ENCODE measurements at regions not wholly inside any gene's neighbourhood (a gene's known extent, or its start where the extent isn't known, plus 50 kb on each side); places are given as distances from the start of the nearest gene placed in this dataset.

DNA sequence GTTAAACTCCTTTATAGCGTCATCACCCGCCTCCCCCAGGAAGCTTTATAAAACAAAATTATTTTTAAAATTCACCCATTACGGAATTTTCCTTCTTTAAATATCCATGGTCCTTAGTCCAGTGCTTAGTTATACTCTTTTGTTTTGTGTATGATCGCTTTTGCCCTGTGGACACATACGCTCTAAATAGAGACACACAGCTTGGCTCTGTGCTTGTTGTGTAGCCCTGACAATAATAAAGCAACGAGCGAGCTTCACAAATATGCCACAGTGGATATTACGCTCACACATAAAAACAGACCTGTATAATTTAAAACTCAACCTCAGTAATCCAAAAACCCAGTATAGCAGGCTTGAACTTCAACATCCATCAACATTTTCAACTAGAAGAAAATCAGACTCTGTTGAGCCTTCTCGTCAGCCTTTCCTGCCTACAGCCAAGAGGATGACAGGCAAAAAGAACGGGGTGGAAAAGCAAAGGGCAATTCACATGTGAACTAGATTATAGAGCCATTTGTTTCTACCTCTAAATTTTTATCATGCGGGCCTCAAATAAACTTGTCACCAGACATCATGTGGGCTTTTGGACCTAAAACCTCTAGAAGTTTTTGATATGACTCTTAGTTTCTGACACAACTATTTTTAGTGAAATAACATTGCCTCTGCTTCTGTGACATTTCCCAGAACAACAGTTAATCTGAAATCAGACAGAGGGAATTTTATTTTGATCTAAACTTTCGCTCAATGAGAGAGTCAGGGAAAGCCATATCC is 89.6 kb upstream of the THBS1 start:
- Histone ChIP-seq H3K27ac (no peak overlapping the region), H3K36me3 (replicated peaks) (no peaks in the 10 kb centered on the region), H3K4me3 (ENCODE audit: low read depth, low read length) (no peak overlapping the region), H3K27me3 (replicated peaks) (no peaks in the 10 kb centered on the region)
- DNase-seq, result no peak
- TF ChIP-seq, protein P1, sequence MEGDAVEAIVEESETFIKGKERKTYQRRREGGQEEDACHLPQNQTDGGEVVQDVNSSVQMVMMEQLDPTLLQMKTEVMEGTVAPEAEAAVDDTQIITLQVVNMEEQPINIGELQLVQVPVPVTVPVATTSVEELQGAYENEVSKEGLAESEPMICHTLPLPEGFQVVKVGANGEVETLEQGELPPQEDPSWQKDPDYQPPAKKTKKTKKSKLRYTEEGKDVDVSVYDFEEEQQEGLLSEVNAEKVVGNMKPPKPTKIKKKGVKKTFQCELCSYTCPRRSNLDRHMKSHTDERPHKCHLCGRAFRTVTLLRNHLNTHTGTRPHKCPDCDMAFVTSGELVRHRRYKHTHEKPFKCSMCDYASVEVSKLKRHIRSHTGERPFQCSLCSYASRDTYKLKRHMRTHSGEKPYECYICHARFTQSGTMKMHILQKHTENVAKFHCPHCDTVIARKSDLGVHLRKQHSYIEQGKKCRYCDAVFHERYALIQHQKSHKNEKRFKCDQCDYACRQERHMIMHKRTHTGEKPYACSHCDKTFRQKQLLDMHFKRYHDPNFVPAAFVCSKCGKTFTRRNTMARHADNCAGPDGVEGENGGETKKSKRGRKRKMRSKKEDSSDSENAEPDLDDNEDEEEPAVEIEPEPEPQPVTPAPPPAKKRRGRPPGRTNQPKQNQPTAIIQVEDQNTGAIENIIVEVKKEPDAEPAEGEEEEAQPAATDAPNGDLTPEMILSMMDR (IDR thresholded peaks at IDR 0.05; ENCODE audit: low read depth, low read length, missing control alignments), result no peak
- in situ Hi-C loops (cut with HindIII; ENCODE audit: low pct_ligation_motif_present, low sequenced_read_pairs), result no loop called here

DNA sequence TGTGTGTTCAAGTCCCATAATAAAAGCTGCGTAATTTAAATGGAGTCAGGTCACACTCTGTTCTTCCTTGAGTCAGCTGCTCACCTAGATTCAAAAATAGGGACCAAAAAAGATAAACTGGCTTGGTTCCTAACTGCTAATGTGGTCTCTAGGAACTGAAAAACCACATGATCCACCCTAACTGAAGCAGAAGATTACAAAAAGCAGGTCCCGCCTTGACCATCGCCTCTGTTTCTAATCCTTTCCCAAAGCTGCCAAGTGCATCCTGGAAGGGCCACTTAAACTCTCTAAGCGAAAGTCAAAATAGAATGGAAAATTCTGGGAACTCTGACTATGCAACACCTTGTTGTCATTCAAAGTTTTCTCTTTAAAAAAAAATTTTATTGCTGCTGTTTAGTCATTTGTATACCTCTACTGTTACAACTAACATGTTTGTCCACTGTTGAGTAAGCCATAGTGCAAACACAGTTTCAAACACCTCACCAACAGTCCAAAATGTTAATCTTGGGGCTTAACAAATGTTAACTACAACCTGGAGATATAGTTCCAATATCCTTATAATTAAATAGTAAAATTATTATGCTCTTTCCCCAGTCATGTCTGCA is 88.9 kb upstream of the THBS1 start:
- DNase-seq, result no peak
- Histone ChIP-seq H3K36me3 (replicated peaks) (no peaks in the 10 kb centered on the region), H3K27ac (no peak overlapping the region), H3K27me3 (replicated peaks) (no peaks in the 10 kb centered on the region), H3K4me3 (ENCODE audit: low read depth, low read length) (no peak overlapping the region)
- TF ChIP-seq, protein P1 (IDR thresholded peaks at IDR 0.05; ENCODE audit: low read depth, low read length, missing control alignments), result no peak
- in situ Hi-C loops (cut with HindIII; ENCODE audit: low pct_ligation_motif_present, low sequenced_read_pairs), result no loop called here

DNA sequence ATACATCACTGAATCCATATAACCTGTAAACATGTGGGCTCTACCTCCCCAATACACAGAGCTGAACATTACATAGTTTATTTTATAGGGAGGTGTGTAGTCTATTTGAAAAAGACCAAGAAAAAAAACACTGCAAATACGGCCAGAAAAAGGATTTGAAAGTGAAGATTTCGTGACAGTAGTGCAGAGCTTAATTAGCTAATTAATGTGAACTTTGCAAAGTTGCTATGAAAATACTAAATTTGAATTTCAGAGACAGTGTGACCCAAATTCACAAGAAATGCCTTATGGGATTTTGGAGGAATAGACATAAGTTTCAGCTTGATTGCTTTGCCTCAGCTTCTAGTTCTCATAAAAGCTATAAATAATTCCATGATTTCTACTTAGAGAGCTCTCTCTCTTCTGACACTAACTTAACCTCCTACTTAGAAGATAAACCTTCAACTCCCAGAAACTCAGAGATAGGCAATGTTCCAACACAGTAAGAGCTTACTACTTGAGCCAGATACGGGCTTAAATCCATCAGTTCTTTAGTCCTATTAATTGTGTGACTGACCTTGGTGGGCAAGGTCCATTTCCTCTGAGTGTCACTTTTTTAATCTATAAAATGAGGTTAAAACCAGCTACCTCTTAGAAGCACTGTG is 87.3 kb upstream of the THBS1 start:
- TF ChIP-seq, protein P1 (IDR thresholded peaks at IDR 0.05; ENCODE audit: low read depth, low read length, missing control alignments), result no peak
- Histone ChIP-seq H3K27me3 (replicated peaks) (no peaks in the 10 kb centered on the region), H3K4me3 (ENCODE audit: low read depth, low read length) (no peak overlapping the region), H3K36me3 (replicated peaks) (no peaks in the 10 kb centered on the region), H3K27ac (no peak overlapping the region)
- no peak for DNase-seq
- in situ Hi-C loops (cut with HindIII; ENCODE audit: low pct_ligation_motif_present, low sequenced_read_pairs), result no loop called here

DNA sequence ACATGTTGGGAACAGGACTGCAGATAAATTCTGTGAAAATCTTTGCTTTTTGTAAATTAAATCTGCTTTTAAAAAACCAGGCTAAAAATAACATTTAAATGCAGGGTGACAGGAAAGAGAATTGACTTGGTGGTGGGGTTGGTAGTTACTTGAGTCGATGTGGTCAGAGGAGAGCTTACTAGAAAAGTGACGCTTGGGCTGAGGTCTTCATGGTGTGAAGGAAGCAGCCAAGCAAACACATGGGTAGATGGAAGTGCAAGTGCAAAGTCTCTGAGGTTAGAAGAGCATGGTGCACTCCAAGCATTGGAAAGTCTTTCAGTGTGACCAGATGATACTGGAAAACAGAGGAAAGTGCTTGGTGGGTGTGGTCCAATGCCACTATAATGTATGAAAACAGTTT is 86.4 kb upstream of the THBS1 start:
- no peaks in the 10 kb centered on the region for H3K36me3 ChIP-seq (replicated peaks)
- DNase-seq, result no peak
- H3K27me3 ChIP-seq (replicated peaks), result no peaks in the 10 kb centered on the region

DNA sequence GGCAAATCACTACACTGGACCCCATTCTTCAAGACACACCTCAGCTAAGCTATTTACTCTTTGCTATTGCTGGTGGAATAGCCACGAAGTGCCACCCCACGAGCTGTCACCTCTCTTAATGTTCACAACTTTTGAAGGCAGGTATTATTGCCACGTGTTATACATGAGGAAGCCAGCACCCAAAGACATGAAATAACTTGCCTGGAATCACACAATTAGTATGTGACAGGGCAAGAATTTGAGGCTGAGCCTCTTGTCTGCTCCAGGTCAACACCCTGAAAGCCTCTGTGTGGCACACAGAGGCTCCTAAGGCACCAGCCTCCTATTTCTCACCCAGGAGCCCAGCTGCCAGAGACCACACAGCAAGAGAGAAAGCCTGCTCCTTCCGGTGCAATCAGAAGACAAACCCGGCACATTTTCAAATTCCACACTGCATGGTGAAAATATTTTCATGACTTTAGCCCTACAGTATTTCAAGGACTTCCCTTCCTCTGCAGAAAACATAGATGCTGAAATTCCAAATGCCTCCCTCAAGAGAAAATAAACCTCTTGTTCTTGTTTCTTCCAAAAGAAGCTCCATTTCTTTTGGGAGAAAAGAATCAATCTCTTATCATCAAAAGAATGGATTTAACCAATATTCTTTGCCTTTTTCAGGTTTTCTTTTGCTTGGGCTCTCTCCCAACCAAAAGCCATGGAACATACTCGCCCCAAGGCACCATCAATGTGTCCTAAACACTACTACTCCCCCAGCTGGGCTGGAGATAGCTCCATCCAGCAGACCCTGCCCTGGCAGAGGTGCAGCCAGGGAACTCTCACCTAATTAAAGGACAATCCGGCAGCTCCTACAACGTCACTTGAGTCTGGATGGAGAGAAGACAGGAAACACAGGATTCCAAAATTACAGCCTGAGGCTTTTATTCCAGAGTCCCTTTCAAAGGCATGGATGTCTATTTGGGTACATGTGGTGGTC is 84.7 kb upstream of the THBS1 start:
- Histone ChIP-seq H3K27ac (no peak overlapping the region), H3K27me3 (replicated peaks) (no peaks in the 10 kb centered on the region), H3K4me3 (ENCODE audit: low read depth, low read length) (no peak overlapping the region), H3K36me3 (replicated peaks) (no peaks in the 10 kb centered on the region)
- TF ChIP-seq, protein P1 (IDR thresholded peaks at IDR 0.05; ENCODE audit: low read depth, low read length, missing control alignments), result no peak
- DNase-seq, result no peak
- in situ Hi-C loops (cut with HindIII; ENCODE audit: low pct_ligation_motif_present, low sequenced_read_pairs), result no loop called here

More for the DNA sequence above, 86.4 kb upstream of the THBS1 start:
- in situ Hi-C loops (cut with HindIII; ENCODE audit: low pct_ligation_motif_present, low sequenced_read_pairs), result no loop called here
- Histone ChIP-seq H3K4me3 (ENCODE audit: low read depth, low read length) (no peak overlapping the region), H3K27ac (no peak overlapping the region)
- TF ChIP-seq, protein P1 (IDR thresholded peaks at IDR 0.05; ENCODE audit: low read depth, low read length, missing control alignments), result no peak

Data from brain microvascular endothelial cell (primary cell).